ENCODE measurements at regions not wholly inside any gene's neighbourhood (a gene's known extent, or its start where the extent isn't known, plus 50 kb on each side); places are given as distances from the start of the nearest gene placed in this dataset.
"Not testable (repeated sequence)": the region's sequence is repeated elsewhere in the genome, so short reads cannot be mapped to it uniquely, and the experiment has no call there.

DNA sequence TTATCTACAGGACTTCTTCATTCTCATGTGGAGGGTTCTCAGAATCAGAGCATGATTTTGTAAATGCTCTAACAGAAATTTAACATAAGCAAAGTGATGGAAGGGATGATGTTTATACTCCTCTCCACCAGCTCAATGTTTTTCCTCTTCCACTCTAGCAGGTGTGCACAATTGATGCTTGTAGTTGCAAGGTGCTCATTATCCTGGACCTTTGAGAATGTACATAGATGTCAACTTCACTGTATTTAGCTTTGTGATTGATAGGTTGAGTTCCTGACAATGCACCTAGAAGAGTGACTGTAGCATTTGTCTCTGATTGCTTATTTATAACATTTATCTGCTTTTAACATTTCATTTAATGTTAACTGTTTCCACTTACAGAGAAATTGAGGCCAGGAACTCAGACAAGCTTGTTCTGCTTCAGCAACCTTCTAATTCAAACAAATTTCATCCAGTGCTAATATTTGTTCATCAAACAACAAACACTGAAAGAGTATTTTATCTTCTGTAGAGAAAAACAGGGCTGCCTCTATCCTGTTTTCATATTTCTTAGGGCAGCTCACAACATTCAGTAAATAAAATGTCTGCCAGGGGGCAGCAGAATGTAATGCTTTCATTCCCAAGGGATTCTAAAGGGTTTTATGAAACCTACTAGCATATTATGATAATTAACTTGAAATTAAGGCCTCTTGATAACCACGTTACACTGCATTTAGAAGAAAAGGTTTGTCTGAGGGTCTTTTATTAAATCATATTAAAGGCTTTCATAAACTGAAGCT, 127.9 kb upstream of the NOL4 start:
- DNase-seq (ENCODE audit: low spot score): peak; percentile 1

DNA sequence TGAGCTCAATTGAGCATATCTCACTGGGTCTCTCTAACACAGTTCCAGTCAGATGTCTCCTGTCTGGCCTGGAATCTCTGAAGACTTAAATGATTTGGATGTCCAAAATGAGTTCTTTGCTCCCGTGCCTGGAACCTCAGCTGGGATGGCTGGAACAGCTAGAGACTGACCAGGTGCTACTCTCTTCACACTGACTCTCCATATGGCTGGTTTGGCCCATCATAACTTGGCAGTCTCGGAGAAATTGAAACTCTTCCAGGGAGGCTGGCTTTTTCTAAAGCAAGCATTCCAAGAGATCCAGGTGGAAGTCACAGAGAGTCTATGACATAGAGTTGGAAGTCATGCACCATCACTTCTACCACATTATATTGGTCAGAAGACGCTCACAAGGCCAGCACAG, 129.6 kb upstream of the NOL4 start:
- no peak for DNase-seq (ENCODE audit: low spot score)

DNA sequence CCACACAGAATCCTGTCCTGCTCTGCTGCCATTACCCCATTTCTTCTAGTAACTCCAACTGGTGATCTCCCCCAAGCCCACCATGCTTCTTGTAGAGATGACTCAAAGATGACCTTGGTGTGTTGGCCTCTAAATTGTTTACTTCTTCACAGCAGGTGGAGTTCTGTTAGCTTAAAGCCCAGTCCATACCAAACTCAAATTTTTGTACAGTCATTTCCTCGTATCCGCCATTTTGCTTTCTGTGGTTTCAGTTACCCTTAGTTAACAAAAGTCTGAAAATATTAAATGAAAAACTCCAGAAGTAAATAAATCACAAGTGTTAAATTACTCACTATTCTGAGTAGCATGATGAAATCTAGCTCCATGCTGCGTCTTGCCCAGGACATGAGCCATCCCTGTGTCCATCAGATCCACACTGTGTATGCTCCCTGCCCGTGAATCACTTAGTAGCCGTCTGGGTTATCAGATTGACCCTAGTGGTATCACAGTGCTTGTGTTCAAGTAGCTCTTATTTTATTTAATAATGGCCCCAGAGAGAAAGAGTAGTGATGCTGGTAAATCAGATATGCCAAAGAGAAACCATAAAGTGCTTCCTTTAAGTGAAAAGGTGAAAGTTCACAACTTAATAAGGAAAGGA, 133.3 kb upstream of the NOL4 start:
- peak; percentile 7 for DNase-seq (ENCODE audit: low spot score)

DNA sequence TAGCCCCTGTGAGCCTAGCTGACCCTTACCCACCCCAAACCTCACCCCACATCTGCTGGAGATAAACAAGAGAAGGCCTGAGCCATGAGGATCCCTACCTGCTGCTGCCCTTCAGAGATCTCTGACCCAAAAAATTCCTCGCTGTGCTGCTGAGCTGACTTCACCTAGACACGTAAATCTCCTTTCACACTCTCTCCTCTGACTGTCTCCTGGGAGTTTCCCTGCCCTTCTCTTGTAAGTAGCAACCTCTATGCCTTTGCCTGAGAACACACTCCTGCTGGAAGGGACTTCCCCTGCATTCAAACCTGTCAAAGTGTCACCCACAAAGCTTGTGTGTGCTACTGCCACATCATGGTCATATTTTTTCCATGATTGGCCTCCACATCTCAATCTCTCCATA, 134.2 kb upstream of the NOL4 start:
- DNase-seq (ENCODE audit: low spot score): no peak

GRCh38 chr18:34364699-34365098, 140.0 kb upstream of the NOL4 start:
- no peak for DNase-seq (ENCODE audit: low spot score)

- no peak for DNase-seq (ENCODE audit: low spot score)
Observed at GRCh38 chr18:34370704-34371395, 146.1 kb upstream of the NOL4 start.

DNA sequence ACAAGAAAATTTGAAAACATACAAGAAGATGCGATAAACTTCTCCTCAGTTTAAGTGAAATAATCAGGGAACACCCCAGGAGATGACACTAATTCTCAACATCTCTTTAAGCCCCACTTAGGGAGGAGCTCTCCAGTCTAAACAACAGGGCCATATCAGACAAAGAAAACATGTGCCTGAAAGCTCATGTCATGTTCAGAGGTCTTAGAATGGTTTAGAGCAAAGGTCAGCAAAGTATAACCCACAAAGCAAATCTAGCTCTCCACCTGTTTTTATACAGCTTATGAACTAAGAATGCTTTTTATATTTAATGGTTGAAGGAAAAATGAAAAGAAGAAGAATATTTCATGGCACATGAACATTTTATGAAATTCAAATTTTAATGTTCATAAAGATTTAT, 155.6 kb upstream of the NOL4 start:
- no peak for DNase-seq (ENCODE audit: low spot score)

- no peak for DNase-seq (ENCODE audit: low spot score)
Observed at GRCh38 chr18:34385311-34385710, 160.6 kb upstream of the NOL4 start.

- DNase-seq (ENCODE audit: low spot score): no peak
Observed at GRCh38 chr18:34386803-34387202, 162.1 kb upstream of the NOL4 start.

DNA sequence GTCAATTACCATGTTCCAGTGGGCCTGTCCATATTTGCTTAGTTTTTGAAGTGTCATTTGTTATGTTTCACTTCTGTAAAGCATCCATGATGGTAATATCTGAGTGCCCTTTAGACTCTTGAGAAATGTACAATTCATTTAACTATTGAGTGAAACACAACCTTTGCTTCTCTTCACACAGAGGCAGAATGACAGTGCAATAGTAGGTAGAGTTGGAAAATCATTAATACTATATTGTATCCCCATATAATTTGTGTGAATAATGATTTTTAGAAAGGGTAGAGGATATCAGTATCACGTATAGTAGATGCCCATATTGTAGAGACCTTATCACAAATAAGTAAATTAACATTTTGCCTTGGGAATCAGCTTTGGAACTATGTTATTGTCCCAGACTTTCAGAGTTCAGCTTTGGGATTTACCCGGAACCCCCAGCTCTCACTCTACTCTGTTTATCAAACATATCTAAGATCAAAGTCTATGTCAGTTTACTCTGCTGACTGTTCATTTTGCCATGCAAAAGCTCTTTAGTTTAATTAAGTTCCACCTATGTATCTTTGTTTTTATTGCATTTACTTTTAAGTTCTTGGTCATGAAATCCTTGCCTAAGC, 172.7 kb upstream of the NOL4 start:
- DNase-seq (ENCODE audit: low spot score): no peak

- DNase-seq (ENCODE audit: low spot score): no peak
Observed at GRCh38 chr18:34399892-34400291, 175.2 kb upstream of the NOL4 start.

- no peak for DNase-seq (ENCODE audit: low spot score)
Observed at GRCh38 chr18:34400834-34401233, 176.1 kb upstream of the NOL4 start.

GRCh38 chr18:34401775-34402174, 177.1 kb upstream of the NOL4 start:
- DNase-seq (ENCODE audit: low spot score): no peak

DNA sequence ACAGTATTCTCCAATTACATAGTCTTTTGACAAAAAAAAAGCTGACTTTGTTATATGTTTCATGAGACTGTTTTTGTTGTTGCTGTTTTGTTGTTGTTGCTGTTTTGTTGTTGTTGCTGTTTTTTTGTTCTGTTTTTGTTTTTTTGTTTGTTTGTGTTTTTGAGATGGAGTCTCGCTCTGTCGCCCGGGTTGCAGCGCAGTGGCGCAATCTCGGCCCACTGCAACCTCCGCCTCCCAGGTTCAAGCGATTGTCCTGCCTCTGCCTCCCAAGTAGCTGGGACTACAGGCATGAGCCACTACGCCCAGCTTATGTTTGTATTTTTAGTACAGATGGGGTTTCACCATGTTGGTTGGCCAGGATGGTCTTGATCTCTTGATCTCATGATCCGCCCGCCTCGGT, 182.8 kb upstream of the NOL4 start:
- DNase-seq (ENCODE audit: low spot score): not testable (repeated sequence)

- no peak for DNase-seq (ENCODE audit: low spot score)
Observed at GRCh38 chr18:34411952-34412351, 187.2 kb upstream of the NOL4 start.

DNA sequence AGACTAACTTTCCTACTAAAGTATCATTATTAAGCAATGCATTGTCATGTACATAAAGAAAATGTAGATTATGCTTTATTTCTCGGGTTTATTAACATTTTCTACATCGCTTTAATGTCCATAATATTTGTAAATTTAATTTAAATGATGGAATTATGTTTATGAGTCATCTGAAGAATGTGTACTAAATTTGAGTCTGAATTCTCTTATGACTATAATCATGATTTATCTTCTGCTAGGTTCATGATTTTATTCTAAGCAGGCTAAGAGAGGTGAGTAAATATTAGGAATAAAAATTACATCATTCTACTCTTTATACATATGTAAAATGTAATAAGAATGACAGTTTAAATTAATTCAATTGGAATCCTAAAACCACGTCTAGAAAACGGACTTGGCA, 206.3 kb upstream of the NOL4 start:
- DNase-seq (ENCODE audit: low spot score): no peak

- DNase-seq (ENCODE audit: low spot score): no peak
Observed at GRCh38 chr18:34444622-34445021, 219.9 kb upstream of the NOL4 start.

DNA sequence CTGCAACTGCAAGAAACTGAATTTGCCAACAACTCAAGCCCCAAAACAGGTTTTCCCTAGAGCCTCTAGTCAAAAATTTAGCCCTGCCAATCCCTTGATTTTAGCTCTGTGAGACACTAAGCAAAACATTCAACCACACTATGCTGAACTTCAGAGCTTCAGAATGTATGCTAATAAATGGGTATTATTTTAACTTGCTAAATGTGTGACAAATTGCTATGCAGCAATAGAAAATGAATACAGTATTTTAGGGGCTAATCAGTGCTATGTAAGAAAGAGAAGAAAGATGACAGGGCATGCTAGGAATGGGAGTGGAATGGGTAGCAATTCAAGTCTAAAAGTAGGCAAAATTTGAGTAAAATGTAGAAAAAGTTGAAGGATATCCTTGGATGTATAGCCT, 223.9 kb upstream of the NOL4 start:
- no peak for DNase-seq (ENCODE audit: low spot score)

- DNase-seq (ENCODE audit: low spot score): no peak
Observed at GRCh38 chr18:34457761-34458160, 233.0 kb upstream of the NOL4 start.

- no peak for DNase-seq (ENCODE audit: low spot score)
Observed at GRCh38 chr18:34458410-34458977, 233.8 kb upstream of the NOL4 start.

GRCh38 chr18:34461266-34461665, 236.6 kb upstream of the NOL4 start:
- DNase-seq (ENCODE audit: low spot score): no peak

- peak; percentile 33 for DNase-seq (ENCODE audit: low spot score)
Observed at GRCh38 chr18:34467058-34467457, 242.3 kb upstream of the NOL4 start.
